WTC11 (cell line): ENCODE measurements at regions not wholly inside any gene's neighbourhood (a gene's known extent, or its start where the extent isn't known, plus 50 kb on each side); places are given as distances from the start of the nearest gene placed in this dataset.

Source experiments
- ATAC-seq: fragments of 200-7000 bp; cut with Tn5 transposase; 2 replicates; pipeline ENCODE4 v1.10.0; 2021; ENCODE audit warnings: mild to moderate bottlenecking, moderate library complexity
- CTCF ChIA-PET: fragments of 300-600 bp; sonication (Branson Sonifier 250); formaldehyde crosslinking; loops from one replicate; lab custom pipeline; 2021; ENCODE audit warnings: antibody characterized with exemption; lab: Charles Lee
- POLR2A ChIA-PET: fragments of 350-600 bp; sonication (Branson Sonifier 250); formaldehyde crosslinking; loops from one replicate; lab custom pipeline; 2021; ENCODE audit warnings: antibody characterized with exemption; lab: Charles Lee
- DNase-seq: peaks from one replicate; pipeline ENCODE4 v3.0.0; 2021; ENCODE audit warnings: low spot score
- H3K27ac Mint-ChIP-seq: 2 replicates; pipeline ENCODE4 v1.8.0; 2021; ENCODE audit warnings: mixed read lengths
- H3K27me3 Mint-ChIP-seq: 2 replicates; pipeline ENCODE4 v1.8.0; 2021; ENCODE audit warnings: low read depth, mild to moderate bottlenecking, moderate library complexity, mixed read lengths
- H3K36me3 Mint-ChIP-seq: 2 replicates; pipeline ENCODE4 v1.8.0; 2021; ENCODE audit warnings: mixed read lengths
- H3K4me1 Mint-ChIP-seq: 2 replicates; pipeline ENCODE4 v1.8.0; 2022; ENCODE audit warnings: mixed read lengths
- H3K4me3 Mint-ChIP-seq: 2 replicates; pipeline ENCODE4 v1.8.0; 2021; ENCODE audit warnings: mild to moderate bottlenecking, moderate library complexity, mixed read lengths
- H3K9me3 Mint-ChIP-seq: 2 replicates; pipeline ENCODE4 v1.8.0; 2021; ENCODE audit warnings: mixed read lengths
- CREB1 ChIP-seq: sonication (generic); formaldehyde crosslinking; IDR thresholded peaks from 2 replicates; pipeline ENCODE4 v1.8.0; 2023; ENCODE audit warnings: mild to moderate bottlenecking, missing genetic modification reagents
- GRHL2 ChIP-seq: fragments of 250-450 bp; sonication (Bioruptor Pico); IDR thresholded peaks from 2 replicates; pipeline ENCODE4 v1.8.0; 2022; ENCODE audit warnings: mild to moderate bottlenecking, moderate library complexity; ENCODE audit not compliant: insufficient replicate concordance, severe bottlenecking
- IRF2 ChIP-seq: sonication (generic); formaldehyde crosslinking; IDR thresholded peaks from 2 replicates; pipeline ENCODE4 v1.8.0; 2022; ENCODE audit warnings: low read depth, missing genetic modification reagents, borderline replicate concordance
- NFE2L1 ChIP-seq: sonication (generic); formaldehyde crosslinking; IDR thresholded peaks from 2 replicates; pipeline ENCODE4 v1.8.1; 2023; ENCODE audit warnings: missing genetic modification reagents
- NR2C2 ChIP-seq: sonication (generic); formaldehyde crosslinking; IDR thresholded peaks from 2 replicates; pipeline ENCODE4 v1.8.0; 2022; ENCODE audit warnings: mild to moderate bottlenecking, missing genetic modification reagents
- PRRX2 ChIP-seq: fragments of 250-450 bp; sonication (Bioruptor Pico); IDR thresholded peaks from 2 replicates; pipeline ENCODE4 v1.8.0; 2021; ENCODE audit warnings: mild to moderate bottlenecking
- RORB ChIP-seq: fragments of 250-450 bp; sonication (Bioruptor Pico); IDR thresholded peaks from 2 replicates; pipeline ENCODE4 v1.9.0; 2021; ENCODE audit warnings: mild to moderate bottlenecking
- SMAD3 ChIP-seq: sonication (generic); formaldehyde crosslinking; IDR thresholded peaks from 2 replicates; pipeline ENCODE4 v1.8.0; 2022; ENCODE audit warnings: missing genetic modification reagents, mild to moderate bottlenecking, borderline replicate concordance
- SOX15 ChIP-seq: fragments of 250-450 bp; sonication (Bioruptor Pico); IDR thresholded peaks from 2 replicates; pipeline ENCODE4 v1.9.0; 2021; ENCODE audit warnings: mild to moderate bottlenecking
- TEAD4 ChIP-seq: sonication (generic); formaldehyde crosslinking; IDR thresholded peaks from 2 replicates; pipeline ENCODE4 v1.8.0; 2022; ENCODE audit warnings: mild to moderate bottlenecking, missing genetic modification reagents
- ZNF138 ChIP-seq: sonication (generic); formaldehyde crosslinking; conservative IDR thresholded peaks from 2 replicates; pipeline ENCODE4 v1.8.1; 2022; ENCODE audit warnings: mild to moderate bottlenecking, moderate library complexity, missing genetic modification reagents
- TF ChIP-seq, protein P1 (sequence below): sonication (generic); formaldehyde crosslinking; IDR thresholded peaks from 2 replicates; pipeline ENCODE4 v1.8.0; 2023; ENCODE audit warnings: mild to moderate bottlenecking, missing genetic modification reagents
- TF ChIP-seq, protein P2 (sequence below): fragments of 200-600 bp; IDR thresholded peaks from 2 replicates; pipeline ENCODE4 v1.8.0; 2022; ENCODE audit warnings: antibody characterized with exemption
- TF ChIP-seq, protein P3 (sequence below): fragments of 250-450 bp; sonication (Bioruptor Pico); conservative IDR thresholded peaks from 2 replicates; pipeline ENCODE4 v1.9.0; 2021; ENCODE audit warnings: mild to moderate bottlenecking
- TF ChIP-seq, protein P4 (sequence below): sonication (generic); formaldehyde crosslinking; IDR thresholded peaks from 2 replicates; pipeline ENCODE4 v1.8.1; 2023; ENCODE audit warnings: mild to moderate bottlenecking, missing genetic modification reagents, moderate library complexity
- TF ChIP-seq, protein P5 (sequence below): sonication (generic); formaldehyde crosslinking; IDR thresholded peaks from 2 replicates; pipeline ENCODE4 v1.8.1; 2023; ENCODE audit warnings: mild to moderate bottlenecking, missing genetic modification reagents, moderate library complexity
- TF ChIP-seq, protein P6 (sequence below): sonication (generic); formaldehyde crosslinking; IDR thresholded peaks from 2 replicates; pipeline ENCODE4 v1.8.0; 2022; ENCODE audit warnings: mild to moderate bottlenecking, missing genetic modification reagents
- TF ChIP-seq, protein P7 (sequence below): sonication (generic); formaldehyde crosslinking; IDR thresholded peaks from 2 replicates; pipeline ENCODE4 v1.8.1; 2022; ENCODE audit warnings: missing genetic modification reagents, borderline replicate concordance

DNA sequence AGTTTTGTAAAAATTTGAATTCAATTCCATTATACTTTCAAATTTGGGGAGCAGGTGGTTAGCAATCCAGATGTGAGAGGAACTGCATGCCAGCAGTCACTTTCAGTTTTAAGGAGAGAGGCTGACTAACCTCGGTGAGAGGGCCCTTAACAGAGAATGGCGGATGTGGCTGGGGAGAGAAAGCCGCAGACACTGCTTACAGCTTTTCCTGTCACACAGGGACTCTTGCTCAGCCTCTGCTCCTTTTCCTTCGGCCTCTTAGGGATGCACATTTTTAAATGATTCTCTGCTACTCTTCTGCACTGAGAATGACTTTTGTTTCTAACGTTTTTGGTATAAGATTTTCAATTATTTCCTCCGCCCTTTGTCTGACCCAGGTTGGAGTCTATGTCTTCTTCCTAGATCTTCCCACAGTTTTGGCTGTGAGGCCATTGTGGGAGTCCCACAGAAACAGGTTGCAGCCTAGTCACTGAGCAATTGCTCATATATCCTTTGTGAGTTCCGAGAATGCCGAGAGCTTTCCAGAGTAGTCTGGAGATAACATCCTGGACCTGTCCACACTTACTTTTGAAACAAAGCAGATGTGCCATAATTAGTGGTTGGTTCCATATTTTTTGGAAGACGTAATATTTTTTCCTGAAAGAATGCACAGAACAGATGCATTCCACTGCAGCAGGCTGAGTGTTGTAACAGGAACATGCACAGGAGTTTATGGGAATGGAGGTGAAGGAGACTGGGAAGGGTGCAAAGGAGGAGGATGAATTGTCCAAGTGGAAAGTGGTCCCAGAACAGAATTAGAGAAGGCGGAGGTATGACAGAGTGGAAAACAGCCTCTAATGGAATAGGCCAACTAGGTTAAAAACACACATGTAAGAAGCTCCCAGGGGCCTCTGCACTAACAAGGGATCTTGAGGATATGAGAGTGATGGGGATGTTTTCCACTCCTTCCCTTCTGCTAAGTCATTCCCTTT lies 168.0 kb upstream of the ZNF32 start:
- no peaks in the 10 kb centered on the region for H3K27me3 Mint-ChIP-seq
- no peaks in the 10 kb centered on the region for H3K9me3 Mint-ChIP-seq
- ATAC-seq (no peak), DNase-seq (no peak)
- POLR2A ChIA-PET: no interaction called here
- CTCF ChIA-PET: no interaction called here
- H3K27ac Mint-ChIP-seq: no peak overlapping the region
- TF ChIP-seq, protein P1, sequence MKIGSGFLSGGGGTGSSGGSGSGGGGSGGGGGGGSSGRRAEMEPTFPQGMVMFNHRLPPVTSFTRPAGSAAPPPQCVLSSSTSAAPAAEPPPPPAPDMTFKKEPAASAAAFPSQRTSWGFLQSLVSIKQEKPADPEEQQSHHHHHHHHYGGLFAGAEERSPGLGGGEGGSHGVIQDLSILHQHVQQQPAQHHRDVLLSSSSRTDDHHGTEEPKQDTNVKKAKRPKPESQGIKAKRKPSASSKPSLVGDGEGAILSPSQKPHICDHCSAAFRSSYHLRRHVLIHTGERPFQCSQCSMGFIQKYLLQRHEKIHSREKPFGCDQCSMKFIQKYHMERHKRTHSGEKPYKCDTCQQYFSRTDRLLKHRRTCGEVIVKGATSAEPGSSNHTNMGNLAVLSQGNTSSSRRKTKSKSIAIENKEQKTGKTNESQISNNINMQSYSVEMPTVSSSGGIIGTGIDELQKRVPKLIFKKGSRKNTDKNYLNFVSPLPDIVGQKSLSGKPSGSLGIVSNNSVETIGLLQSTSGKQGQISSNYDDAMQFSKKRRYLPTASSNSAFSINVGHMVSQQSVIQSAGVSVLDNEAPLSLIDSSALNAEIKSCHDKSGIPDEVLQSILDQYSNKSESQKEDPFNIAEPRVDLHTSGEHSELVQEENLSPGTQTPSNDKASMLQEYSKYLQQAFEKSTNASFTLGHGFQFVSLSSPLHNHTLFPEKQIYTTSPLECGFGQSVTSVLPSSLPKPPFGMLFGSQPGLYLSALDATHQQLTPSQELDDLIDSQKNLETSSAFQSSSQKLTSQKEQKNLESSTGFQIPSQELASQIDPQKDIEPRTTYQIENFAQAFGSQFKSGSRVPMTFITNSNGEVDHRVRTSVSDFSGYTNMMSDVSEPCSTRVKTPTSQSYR (CRISPR knock-in tag): no peak
- TF ChIP-seq, protein P2, sequence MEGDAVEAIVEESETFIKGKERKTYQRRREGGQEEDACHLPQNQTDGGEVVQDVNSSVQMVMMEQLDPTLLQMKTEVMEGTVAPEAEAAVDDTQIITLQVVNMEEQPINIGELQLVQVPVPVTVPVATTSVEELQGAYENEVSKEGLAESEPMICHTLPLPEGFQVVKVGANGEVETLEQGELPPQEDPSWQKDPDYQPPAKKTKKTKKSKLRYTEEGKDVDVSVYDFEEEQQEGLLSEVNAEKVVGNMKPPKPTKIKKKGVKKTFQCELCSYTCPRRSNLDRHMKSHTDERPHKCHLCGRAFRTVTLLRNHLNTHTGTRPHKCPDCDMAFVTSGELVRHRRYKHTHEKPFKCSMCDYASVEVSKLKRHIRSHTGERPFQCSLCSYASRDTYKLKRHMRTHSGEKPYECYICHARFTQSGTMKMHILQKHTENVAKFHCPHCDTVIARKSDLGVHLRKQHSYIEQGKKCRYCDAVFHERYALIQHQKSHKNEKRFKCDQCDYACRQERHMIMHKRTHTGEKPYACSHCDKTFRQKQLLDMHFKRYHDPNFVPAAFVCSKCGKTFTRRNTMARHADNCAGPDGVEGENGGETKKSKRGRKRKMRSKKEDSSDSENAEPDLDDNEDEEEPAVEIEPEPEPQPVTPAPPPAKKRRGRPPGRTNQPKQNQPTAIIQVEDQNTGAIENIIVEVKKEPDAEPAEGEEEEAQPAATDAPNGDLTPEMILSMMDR: no peak
- TF ChIP-seq NR2C2 (CRISPR knock-in tag) (no peak), TEAD4 (CRISPR knock-in tag) (no peak)
- no peaks in the 10 kb centered on the region for H3K4me1 Mint-ChIP-seq
- H3K4me3 Mint-ChIP-seq: no peak overlapping the region
- no peaks in the 10 kb centered on the region for H3K36me3 Mint-ChIP-seq

DNA sequence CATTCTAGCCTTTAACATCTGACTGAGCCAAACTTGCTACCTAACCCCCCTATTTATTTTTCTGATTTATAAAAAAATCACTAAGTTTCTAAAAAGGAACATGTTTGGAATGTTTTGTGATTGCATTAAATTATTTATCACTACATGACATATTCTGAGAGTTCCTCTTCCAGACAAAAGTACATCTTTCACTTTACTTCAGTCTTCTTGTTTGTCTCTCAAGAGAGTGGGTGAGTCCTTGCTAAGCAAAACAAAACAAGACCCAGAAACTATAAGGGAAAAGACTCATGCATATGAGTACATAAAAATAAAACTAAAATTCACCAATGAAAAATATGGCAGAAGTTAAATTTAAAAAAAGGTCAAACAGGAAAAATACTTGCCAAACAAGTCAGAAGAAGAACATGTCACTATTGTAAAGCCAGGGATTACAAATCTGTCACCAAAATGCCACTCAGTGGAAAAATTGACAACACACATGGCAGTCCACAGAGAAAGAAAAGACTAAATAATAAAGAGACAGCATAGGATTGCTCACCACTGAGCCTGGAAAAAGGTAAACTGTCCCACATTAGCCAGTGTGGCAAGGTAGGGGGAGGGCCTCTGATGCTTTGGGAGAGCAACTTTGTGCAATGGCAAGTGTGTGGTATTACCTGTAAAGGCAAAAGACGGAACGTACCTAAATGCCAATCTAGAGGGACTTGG lies 166.7 kb upstream of the ZNF32 start:
- CTCF ChIA-PET: no interaction called here
- no peak overlapping the region for H3K27ac Mint-ChIP-seq
- no peak for TF ChIP-seq IRF2 (CRISPR knock-in tag)
- no peak for TF ChIP-seq SOX15 (CRISPR knock-in tag)
- no peak for TF ChIP-seq GRHL2 (CRISPR knock-in tag)
- no peak for TF ChIP-seq NFE2L1
- TF ChIP-seq, protein P3, sequence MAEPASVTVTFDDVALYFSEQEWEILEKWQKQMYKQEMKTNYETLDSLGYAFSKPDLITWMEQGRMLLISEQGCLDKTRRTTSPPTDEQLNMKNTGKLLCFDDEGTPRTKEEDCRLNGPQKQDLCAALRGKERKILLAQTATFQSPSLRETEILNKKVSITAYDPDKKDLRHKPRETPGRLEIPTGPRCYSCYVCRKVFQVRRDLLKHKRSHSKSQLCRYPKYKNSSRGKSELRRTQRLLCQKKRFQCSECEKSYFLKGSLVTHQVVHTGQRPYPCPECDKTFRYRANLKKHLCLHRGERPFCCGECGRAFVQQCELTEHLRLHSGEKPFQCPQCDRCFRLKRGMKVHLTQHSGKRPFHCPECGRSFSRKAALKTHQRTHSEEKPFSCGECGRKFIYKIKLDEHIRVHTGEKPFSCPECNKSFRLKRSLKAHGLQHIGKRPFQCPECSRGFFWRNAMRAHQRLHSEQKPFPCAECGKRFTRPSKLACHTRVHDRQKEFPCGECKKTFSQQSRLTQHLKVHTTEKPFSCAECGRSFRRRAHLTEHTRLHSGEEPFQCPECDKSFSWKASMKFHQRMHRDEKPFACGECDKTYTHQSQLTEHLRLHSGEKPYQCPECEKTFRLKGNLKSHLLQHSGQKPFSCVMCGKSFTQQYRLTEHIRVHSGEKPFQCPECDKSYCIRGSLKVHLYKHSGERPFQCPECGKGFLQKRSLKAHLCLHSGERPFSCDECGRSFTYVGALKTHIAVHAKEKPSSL: no peak
- TF ChIP-seq SMAD3: no peak
- no peak for TF ChIP-seq RORB (CRISPR knock-in tag)
- no peak for TF ChIP-seq CREB1
- TF ChIP-seq, protein P4, sequence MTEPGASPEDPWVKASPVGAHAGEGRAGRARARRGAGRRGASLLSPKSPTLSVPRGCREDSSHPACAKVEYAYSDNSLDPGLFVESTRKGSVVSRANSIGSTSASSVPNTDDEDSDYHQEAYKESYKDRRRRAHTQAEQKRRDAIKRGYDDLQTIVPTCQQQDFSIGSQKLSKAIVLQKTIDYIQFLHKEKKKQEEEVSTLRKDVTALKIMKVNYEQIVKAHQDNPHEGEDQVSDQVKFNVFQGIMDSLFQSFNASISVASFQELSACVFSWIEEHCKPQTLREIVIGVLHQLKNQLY: no peak
- TF ChIP-seq, protein P5, sequence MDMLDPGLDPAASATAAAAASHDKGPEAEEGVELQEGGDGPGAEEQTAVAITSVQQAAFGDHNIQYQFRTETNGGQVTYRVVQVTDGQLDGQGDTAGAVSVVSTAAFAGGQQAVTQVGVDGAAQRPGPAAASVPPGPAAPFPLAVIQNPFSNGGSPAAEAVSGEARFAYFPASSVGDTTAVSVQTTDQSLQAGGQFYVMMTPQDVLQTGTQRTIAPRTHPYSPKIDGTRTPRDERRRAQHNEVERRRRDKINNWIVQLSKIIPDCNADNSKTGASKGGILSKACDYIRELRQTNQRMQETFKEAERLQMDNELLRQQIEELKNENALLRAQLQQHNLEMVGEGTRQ (CRISPR knock-in tag): no peak
- TF ChIP-seq, protein P6, sequence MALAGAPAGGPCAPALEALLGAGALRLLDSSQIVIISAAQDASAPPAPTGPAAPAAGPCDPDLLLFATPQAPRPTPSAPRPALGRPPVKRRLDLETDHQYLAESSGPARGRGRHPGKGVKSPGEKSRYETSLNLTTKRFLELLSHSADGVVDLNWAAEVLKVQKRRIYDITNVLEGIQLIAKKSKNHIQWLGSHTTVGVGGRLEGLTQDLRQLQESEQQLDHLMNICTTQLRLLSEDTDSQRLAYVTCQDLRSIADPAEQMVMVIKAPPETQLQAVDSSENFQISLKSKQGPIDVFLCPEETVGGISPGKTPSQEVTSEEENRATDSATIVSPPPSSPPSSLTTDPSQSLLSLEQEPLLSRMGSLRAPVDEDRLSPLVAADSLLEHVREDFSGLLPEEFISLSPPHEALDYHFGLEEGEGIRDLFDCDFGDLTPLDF (CRISPR knock-in tag): no peak
- TF ChIP-seq PRRX2 (CRISPR knock-in tag): no peak
- TF ChIP-seq, protein P7, sequence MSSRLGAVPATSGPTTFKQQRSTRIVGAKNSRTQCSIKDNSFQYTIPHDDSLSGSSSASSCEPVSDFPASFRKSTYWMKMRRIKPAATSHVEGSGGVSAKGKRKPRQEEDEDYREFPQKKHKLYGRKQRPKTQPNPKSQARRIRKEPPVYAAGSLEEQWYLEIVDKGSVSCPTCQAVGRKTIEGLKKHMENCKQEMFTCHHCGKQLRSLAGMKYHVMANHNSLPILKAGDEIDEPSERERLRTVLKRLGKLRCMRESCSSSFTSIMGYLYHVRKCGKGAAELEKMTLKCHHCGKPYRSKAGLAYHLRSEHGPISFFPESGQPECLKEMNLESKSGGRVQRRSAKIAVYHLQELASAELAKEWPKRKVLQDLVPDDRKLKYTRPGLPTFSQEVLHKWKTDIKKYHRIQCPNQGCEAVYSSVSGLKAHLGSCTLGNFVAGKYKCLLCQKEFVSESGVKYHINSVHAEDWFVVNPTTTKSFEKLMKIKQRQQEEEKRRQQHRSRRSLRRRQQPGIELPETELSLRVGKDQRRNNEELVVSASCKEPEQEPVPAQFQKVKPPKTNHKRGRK (CRISPR knock-in tag): no peak
- TF ChIP-seq ZNF138: no peak

More for the DNA sequence above, 166.7 kb upstream of the ZNF32 start:
- H3K4me3 Mint-ChIP-seq: no peak overlapping the region
- POLR2A ChIA-PET: no interaction called here
- H3K36me3 Mint-ChIP-seq: no peaks in the 10 kb centered on the region
- no peaks in the 10 kb centered on the region for H3K4me1 Mint-ChIP-seq
- DNase-seq (no peak), ATAC-seq (no peak)
- H3K9me3 Mint-ChIP-seq: no peaks in the 10 kb centered on the region
- no peaks in the 10 kb centered on the region for H3K27me3 Mint-ChIP-seq
